ENCODE measurements at regions not wholly inside any gene's neighbourhood (a gene's known extent, or its start where the extent isn't known, plus 50 kb on each side); places are given as distances from the start of the nearest gene placed in this dataset.

DNA sequence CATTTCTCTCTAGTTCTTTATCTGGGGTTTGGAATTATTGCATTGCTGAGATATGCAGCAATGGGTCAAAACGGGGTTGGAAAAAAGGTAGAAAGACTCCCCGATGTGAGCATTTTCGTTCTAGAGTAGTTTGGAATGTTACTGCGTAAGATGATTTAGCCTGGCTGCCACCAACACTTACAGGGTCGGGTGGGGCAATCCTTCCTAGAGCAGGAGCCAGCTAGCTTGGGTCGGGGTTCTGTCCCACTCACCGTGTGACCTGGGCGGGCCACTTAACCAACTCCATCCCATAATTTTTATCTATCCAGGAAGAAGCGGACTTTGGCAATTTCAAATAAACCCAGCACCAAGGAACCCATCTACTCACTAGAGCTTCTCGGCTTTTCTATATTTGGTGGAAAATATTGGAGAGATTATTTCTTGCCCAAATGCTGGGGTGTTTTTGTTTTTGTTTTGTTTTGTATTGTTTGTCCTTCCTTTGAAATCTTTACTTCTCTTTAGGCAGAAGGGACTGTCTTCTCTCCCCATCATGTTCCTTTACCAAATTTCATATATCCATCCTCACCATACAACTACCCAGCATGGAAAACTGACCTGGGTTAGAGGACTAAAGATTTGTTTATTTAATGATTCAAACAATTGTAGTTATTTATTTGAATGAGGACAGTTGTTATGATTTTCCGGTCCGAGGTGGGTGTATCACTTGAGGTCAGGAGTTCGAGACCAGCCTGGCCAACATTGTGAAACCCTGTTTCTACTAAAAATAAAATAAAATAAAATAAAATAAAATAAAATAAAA is 72.4 kb downstream of the GPX5 start:
- H3K9me3 ChIP-seq = peaks cover 0 to 12% (median 0%) of the 10 kb centered on the region in 11 donors
- no peaks in the 10 kb centered on the region for H3K4me1 ChIP-seq
- DNase-seq = no peak
- peaks cover 0 to 71% (median 43%) of the 10 kb centered on the region in 7 donors for H3K27me3 ChIP-seq
- peak overlapping the region in 1 of 10 donors; percentile 6 for H3K4me3 ChIP-seq
- 41 to 42% methylated on average over 13 of the region's 13 CpGs for WGBS, 2 donors
- H3K27ac ChIP-seq = no peak overlapping the region
- TF ChIP-seq, protein P1, sequence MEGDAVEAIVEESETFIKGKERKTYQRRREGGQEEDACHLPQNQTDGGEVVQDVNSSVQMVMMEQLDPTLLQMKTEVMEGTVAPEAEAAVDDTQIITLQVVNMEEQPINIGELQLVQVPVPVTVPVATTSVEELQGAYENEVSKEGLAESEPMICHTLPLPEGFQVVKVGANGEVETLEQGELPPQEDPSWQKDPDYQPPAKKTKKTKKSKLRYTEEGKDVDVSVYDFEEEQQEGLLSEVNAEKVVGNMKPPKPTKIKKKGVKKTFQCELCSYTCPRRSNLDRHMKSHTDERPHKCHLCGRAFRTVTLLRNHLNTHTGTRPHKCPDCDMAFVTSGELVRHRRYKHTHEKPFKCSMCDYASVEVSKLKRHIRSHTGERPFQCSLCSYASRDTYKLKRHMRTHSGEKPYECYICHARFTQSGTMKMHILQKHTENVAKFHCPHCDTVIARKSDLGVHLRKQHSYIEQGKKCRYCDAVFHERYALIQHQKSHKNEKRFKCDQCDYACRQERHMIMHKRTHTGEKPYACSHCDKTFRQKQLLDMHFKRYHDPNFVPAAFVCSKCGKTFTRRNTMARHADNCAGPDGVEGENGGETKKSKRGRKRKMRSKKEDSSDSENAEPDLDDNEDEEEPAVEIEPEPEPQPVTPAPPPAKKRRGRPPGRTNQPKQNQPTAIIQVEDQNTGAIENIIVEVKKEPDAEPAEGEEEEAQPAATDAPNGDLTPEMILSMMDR (IDR thresholded peaks at IDR 0.05) = no peak
- no peak for ATAC-seq
- intact Hi-C loops (cut with DNase I) = no loop called here
- H3K36me3 ChIP-seq = no peaks in the 10 kb centered on the region

DNA sequence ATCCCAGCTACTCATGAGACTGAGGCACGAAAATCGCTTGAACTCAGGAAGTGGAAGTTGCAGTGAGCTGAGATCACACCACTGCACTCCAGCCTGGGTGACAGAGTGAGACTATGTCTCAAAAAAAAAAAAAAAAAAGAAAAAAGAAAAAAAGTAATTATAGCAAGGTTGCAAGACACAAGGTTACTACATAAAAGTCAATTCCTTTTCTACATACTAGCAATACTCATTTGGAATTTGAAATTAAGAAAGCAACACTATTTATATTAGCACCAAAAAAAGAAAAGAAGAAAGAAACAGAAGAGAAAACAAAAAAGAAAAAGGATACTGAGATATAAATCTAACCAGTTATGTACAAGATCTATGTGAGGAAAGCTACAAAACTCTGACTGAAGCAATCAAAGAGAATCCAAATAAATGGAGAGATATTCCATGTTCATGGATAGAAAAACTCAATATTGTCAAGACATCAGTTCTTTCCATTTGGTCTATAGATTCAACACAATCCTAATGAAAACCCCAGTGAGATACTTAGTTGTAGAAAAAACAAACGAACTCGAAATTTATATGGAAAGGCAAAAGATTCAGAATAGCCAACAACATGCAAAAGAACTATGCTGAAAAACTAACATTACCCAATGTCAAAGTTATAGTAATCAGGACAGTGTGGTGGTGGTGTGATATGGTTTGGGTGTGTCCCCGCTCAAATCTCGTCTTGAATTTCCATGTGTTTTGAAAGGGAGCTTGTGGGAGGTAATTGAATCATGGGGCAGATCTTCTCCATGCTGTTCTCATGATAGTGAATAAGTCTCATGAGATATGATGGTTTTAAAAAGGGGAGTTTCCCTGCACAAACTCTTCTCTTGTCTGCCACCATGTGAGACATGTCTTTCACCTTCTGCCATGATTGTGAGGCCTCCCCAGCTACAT is 73.3 kb downstream of the GPX5 start:
- Histone ChIP-seq H3K4me3 (no peak overlapping the region), H3K27ac (no peak overlapping the region), H3K36me3 (no peaks in the 10 kb centered on the region), H3K4me1 (no peaks in the 10 kb centered on the region), H3K9me3 (peaks cover 0 to 12% (median 0%) of the 10 kb centered on the region in 11 donors), H3K27me3 (peaks cover 0 to 65% (median 35%) of the 10 kb centered on the region in 7 donors)
- intact Hi-C loops (cut with DNase I) = no loop called here
- ATAC-seq (no peak), DNase-seq (no peak)
- WGBS, 2 donors = 77 to 81% methylated on average over 6 of the region's 6 CpGs
- TF ChIP-seq, protein P1 (IDR thresholded peaks at IDR 0.05) = no peak

DNA sequence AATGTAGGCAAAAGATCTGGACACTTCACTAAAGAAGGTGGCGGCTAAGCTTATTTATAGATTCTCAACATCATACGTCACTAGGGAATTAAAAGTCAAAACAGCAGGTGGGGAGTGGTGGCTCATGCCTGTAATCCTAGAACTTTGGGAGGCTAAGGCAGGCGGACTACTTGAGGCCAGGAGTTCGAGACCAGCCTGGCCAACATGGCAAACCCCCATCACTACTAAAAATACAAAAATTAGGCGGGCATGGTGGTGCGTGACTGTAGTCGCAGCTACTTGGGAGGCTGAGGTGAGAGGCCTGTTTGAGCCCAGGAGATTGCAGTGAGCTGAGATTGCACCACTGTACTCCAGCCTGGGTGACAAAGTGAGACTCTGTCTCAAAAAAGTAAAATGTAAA is 74.6 kb downstream of the GPX5 start:
- Histone ChIP-seq H3K9me3 (peaks cover 0 to 12% (median 0%) of the 10 kb centered on the region in 11 donors), H3K4me3 (no peak overlapping the region), H3K27ac (no peak overlapping the region), H3K4me1 (no peaks in the 10 kb centered on the region), H3K27me3 (peaks cover 0 to 63% (median 35%) of the 10 kb centered on the region in 7 donors), H3K36me3 (no peaks in the 10 kb centered on the region)
- TF ChIP-seq, protein P1 (IDR thresholded peaks at IDR 0.05) = no peak
- intact Hi-C loops (cut with DNase I) = no loop called here
- ATAC-seq (no peak), DNase-seq (no peak)
- WGBS, 2 donors = 84 to 86% methylated on average over 7 of the region's 7 CpGs

DNA sequence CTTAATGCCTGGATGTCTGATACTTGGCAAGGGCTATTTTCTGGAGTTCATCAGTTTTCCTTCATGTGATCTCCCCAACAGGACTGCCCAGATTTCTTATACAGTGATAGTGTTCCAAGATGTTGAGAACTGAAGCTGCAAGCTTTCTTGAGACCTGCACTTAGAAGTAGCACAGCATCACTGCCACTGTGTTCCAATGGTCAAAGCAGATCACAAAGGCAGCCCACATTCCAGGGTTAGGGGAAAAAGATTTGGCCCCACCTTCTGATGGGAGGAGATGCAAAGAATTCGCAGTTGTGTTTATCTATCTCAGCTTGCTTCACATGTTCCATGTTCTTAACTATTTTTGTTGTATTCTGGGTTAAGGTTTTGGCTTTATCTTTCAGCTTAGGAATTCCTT is 78.2 kb downstream of the GPX5 start:
- Histone ChIP-seq H3K36me3 (no peaks in the 10 kb centered on the region), H3K27me3 (peaks cover 0 to 62% (median 49%) of the 10 kb centered on the region in 7 donors), H3K4me1 (peaks cover 0 to 8% (median 0%) of the 10 kb centered on the region in 9 donors), H3K9me3 (peaks cover 0 to 9% (median 0%) of the 10 kb centered on the region in 11 donors), H3K4me3 (no peak overlapping the region), H3K27ac (no peak overlapping the region)
- intact Hi-C loops (cut with DNase I) = no loop called here
- no peak for ATAC-seq
- TF ChIP-seq, protein P1 (IDR thresholded peaks at IDR 0.05) = no peak
- DNase-seq = no peak
- 26 to 30% methylated on average over 1 of the region's 1 CpG for WGBS, 2 donors

Measured in heart right ventricle (tissue), 16 donors.